A673 (cell line): ENCODE measurements at regions not wholly inside any gene's neighbourhood (a gene's known extent, or its start where the extent isn't known, plus 50 kb on each side); places are given as distances from the start of the nearest gene placed in this dataset.

Source experiments
- BruUV-seq: library from RNA; stranded (reverse); fragments of 400-500 nt; replicated peaks from 2 replicates; lab custom pipeline; 2021; lab: Mats Ljungman, UMichigan
- CTCF ChIA-PET: fragments of 300-600 bp; sonication (Branson Sonifier 250); formaldehyde crosslinking; loops from one replicate; lab custom pipeline; 2022; ENCODE audit warnings: antibody characterized with exemption; lab: Charles Lee
- POLR2A ChIA-PET: fragments of 300-600 bp; sonication (Branson Sonifier 250); formaldehyde crosslinking; loops from one replicate; lab custom pipeline; 2022; ENCODE audit warnings: antibody characterized with exemption; ENCODE audit not compliant: low non-redundant PET; lab: Charles Lee
- DNase-seq: peaks from one replicate; pipeline ENCODE4 v3.0.0-alpha.2; 2015; ENCODE audit warnings: low spot score
- H3K27ac ChIP-seq: fragments of 200-600 bp; sonication (generic); 2 replicates; pipeline ENCODE4 v1.5.1; 2016; ENCODE audit warnings: mixed run types, low read depth, mild to moderate bottlenecking, mixed read lengths, antibody characterized with exemption, low read length; ENCODE audit not compliant: poor library complexity, severe bottlenecking
- H3K27me3 ChIP-seq: fragments of 200-600 bp; sonication (generic); replicated peaks from 2 replicates; pipeline ENCODE4 v1.6.1; 2017; ENCODE audit warnings: mixed run types, low read depth, mild to moderate bottlenecking, mixed read lengths, antibody characterized with exemption, low read length; ENCODE audit not compliant: insufficient read depth, poor library complexity
- H3K36me3 ChIP-seq: fragments of 200-600 bp; sonication (generic); 2 replicates; pipeline ENCODE4 v1.6.1; 2016; ENCODE audit warnings: mixed run types, mild to moderate bottlenecking, mixed read lengths, antibody characterized with exemption, low read length; ENCODE audit not compliant: insufficient read depth, poor library complexity, severe bottlenecking
- H3K4me1 ChIP-seq: fragments of 200-600 bp; sonication (generic); 2 replicates; pipeline ENCODE4 v1.6.1; 2017; ENCODE audit warnings: mixed run types, mild to moderate bottlenecking, mixed read lengths, antibody characterized with exemption, low read length; ENCODE audit not compliant: insufficient read depth, poor library complexity, severe bottlenecking
- H3K4me3 ChIP-seq: fragments of 200-600 bp; sonication (generic); 2 replicates; pipeline ENCODE4 v1.5.1; 2016; ENCODE audit warnings: low read depth, mixed run types, mild to moderate bottlenecking, mixed read lengths, low read length; ENCODE audit not compliant: poor library complexity, severe bottlenecking
- H3K9me3 ChIP-seq: fragments of 200-600 bp; sonication (generic); 2 replicates; pipeline ENCODE4 v1.6.1; 2016; ENCODE audit warnings: mixed run types, low read depth, mild to moderate bottlenecking, mixed read lengths, antibody characterized with exemption, low read length; ENCODE audit not compliant: poor library complexity, severe bottlenecking
- EZH2 ChIP-seq: fragments of 200-600 bp; sonication (generic); IDR thresholded peaks from 2 replicates; pipeline ENCODE4 v1.6.1; 2017; ENCODE audit warnings: borderline replicate concordance, low read depth, mild to moderate bottlenecking, mixed read lengths, antibody characterized with exemption, low read length; ENCODE audit not compliant: poor library complexity, severe bottlenecking
- intact Hi-C: fragments of 100-400 bp; cut with micrococcal nuclease; formaldehyde crosslinking; loops from one replicate; pipeline ENCODE4 v1.10.0; 2022; ENCODE audit not compliant: unreplicated experiment
- TF ChIP-seq, protein P1 (sequence below): fragments of 300-800, 200-600 bp; sonication (generic); conservative IDR thresholded peaks from 2 replicates; pipeline ENCODE4 v1.5.1; 2017; ENCODE audit warnings: low read depth, mild to moderate bottlenecking, antibody characterized with exemption, low read length, moderate library complexity, mixed read lengths

DNA sequence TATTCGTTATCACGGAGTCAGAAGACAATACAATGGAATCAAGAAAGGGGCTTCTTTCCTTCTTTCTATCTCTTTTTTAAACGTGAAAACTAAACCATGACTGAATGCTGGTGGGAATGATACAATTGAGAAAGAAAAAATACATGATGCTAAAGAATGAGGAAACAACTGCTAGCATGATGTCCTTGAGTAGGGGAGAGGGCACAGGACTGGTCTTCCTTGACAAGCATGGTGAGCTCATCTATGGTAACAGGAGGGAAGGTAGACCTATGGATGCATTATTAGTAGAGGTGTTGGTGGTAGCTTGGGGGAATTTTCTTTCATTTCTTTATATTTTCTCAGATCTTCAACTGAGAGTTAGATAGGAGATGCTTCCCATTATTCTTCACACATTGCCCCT lies 88.9 kb upstream of the COL1A2 start:
- H3K27ac ChIP-seq = no peak overlapping the region
- H3K27me3 ChIP-seq = no peaks in the 10 kb centered on the region
- TF ChIP-seq, protein P1, sequence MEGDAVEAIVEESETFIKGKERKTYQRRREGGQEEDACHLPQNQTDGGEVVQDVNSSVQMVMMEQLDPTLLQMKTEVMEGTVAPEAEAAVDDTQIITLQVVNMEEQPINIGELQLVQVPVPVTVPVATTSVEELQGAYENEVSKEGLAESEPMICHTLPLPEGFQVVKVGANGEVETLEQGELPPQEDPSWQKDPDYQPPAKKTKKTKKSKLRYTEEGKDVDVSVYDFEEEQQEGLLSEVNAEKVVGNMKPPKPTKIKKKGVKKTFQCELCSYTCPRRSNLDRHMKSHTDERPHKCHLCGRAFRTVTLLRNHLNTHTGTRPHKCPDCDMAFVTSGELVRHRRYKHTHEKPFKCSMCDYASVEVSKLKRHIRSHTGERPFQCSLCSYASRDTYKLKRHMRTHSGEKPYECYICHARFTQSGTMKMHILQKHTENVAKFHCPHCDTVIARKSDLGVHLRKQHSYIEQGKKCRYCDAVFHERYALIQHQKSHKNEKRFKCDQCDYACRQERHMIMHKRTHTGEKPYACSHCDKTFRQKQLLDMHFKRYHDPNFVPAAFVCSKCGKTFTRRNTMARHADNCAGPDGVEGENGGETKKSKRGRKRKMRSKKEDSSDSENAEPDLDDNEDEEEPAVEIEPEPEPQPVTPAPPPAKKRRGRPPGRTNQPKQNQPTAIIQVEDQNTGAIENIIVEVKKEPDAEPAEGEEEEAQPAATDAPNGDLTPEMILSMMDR = no peak
- no peak for TF ChIP-seq EZH2
- H3K9me3 ChIP-seq = no peaks in the 10 kb centered on the region
- DNase-seq = no peak
- no peaks in the 10 kb centered on the region for H3K36me3 ChIP-seq
- intact Hi-C loops = no loop called here
- CTCF ChIA-PET = no interaction called here
- H3K4me3 ChIP-seq = no peak overlapping the region
- no TSS peak for BruUV-seq
- H3K4me1 ChIP-seq = peaks cover 30% of the 10 kb centered on the region
- POLR2A ChIA-PET = interaction anchor here (0.6 kb wide), 1 partner anchor 69 kb away, joined by 4 read pairs; no protein-coding TSS in a partner anchor

DNA sequence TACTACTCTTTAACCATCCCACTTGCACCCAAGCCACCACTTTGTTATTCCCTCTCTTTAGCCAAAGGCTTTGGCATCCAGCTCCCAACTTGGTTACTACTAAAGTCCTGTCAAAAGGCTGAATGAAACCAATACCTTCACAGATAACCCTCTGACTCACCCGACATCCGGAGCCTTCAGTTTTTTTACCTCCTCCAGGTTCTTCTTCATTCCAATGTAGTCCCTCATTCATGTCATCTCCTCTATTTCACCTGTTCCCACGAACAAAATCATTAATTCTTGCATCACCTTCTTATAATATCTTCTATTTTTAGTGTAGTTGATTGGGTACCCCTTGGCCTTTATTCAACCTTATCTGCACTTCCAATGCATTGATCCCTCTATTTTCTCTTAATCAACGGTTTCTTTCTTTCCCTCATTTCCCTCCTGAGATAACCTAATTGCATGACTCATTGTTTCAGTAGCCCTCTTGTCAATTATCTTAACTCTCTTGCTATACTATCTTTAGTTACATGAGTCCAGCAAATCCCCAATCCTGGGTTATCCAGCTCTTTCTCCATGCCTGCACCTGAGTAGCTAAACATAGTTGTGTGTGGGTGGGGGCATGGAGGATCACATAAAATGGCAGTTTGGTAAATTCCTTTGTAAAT lies 87.2 kb upstream of the COL1A2 start:
- H3K27me3 ChIP-seq = no peaks in the 10 kb centered on the region
- H3K9me3 ChIP-seq = no peaks in the 10 kb centered on the region
- ChIA-PET POLR2A (no interaction called here), CTCF (no interaction called here)
- BruUV-seq = no TSS peak
- TF ChIP-seq EZH2 = no peak
- TF ChIP-seq, protein P1 = no peak
- H3K27ac ChIP-seq = no peak overlapping the region
- no peak for DNase-seq
- intact Hi-C loops = no loop called here
- no peak overlapping the region for H3K4me3 ChIP-seq
- peaks cover 14% of the 10 kb centered on the region for H3K4me1 ChIP-seq
- no peaks in the 10 kb centered on the region for H3K36me3 ChIP-seq

DNA sequence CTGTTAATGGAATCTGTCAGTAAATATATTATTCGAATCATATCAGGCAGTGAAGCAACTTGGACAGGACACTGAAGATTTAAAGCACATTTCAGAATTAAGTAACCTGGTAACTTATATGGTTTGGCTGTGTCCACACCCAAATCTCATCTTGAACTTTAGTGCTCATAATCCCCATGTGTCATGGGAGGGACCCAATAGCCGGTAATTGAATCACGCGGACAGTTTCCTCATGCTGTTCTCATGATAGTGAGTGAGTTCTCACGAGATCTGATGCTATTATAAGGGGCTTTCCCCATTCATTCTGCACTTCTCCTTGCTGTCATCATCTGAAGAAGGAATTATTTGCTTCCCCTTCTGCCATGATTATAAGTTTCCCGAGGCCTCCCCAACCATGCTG lies 83.2 kb upstream of the COL1A2 start:
- no peak overlapping the region for H3K27ac ChIP-seq
- BruUV-seq = no TSS peak
- no peaks in the 10 kb centered on the region for H3K36me3 ChIP-seq
- ChIA-PET CTCF (no interaction called here), POLR2A (no interaction called here)
- H3K9me3 ChIP-seq = no peaks in the 10 kb centered on the region
- H3K4me3 ChIP-seq = no peak overlapping the region
- peaks cover 26% of the 10 kb centered on the region for H3K4me1 ChIP-seq
- peak; percentile 27 for DNase-seq
- intact Hi-C loops = no loop called here
- no peaks in the 10 kb centered on the region for H3K27me3 ChIP-seq
- TF ChIP-seq EZH2 = no peak
- TF ChIP-seq, protein P1 = no peak
